M059J (cell line): ENCODE measurements at regions not wholly inside any gene's neighbourhood (a gene's known extent, or its start where the extent isn't known, plus 50 kb on each side); places are given as distances from the start of the nearest gene placed in this dataset.
A peak's percentile ranks its signal among the peaks of the same experiment; 100 is the strongest.
"Not testable (repeated sequence)": the region's sequence is repeated elsewhere in the genome, so short reads cannot be mapped to it uniquely, and the experiment has no call there.

Experiments
- DNase-seq: peaks from one replicate; pipeline ENCODE4 v3.0.0-alpha.2; 2012; ENCODE audit warnings: low read depth

DNA sequence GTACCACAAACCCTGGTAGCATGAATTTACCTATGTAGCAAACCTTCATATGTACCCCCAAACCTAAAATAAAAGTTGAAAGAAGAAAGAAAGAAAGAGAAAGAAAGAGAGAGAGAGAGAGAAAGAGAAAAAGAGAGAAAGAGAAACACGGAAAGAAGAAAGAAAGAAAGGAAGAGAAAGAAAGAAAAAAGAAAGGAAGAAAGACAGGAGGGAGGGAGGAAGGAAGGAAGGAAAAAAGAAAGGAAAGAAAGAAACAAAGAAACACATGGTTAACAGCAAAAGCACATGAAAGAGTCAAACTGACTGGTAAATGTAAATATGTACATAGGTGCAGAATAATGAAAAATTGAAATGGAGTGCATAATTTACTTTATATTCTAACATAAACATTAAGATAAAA lies 903.4 kb downstream of the LRFN5 start:
- DNase-seq: no peak

DNA sequence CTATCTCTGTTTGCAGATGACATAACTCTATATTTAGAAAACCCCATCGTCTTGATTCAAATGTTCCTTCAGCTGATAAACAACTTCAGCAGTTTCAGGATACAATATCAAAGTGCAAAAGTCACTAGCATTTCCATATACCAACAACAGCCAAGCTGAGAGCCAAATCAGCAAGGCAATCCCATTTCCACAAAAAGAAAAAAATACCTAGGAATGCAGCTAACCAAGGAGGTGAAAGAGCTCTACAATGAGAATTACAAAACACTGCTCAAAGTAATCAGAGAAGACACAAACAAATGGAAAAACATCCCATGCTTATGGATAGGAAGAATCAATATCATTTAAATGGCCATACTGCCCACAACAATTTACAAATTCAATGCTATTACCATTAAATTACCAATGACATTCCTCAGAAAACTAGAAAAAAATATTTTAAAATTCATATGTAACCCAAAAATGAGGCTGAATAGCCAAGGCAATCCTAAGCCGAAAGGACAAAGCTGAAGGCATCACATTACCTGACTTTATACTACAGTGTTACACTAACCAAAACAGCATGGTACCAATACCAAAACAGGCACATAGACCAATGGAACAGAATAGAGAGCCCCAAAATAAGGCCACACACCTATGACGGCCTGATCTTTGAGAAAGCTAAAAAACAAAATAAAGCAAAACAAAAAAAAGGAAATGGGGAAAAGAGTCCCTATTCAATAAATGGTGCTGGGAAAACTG lies 901.7 kb downstream of the LRFN5 start:
- no peak for DNase-seq

GRCh38 chr14:42504433-42504832 lies 897.8 kb downstream of the LRFN5 start:
- no peak for DNase-seq

- DNase-seq: no peak
These were observed 892.5 kb downstream of the LRFN5 start for GRCh38 chr14:42499137-42499536.

DNA sequence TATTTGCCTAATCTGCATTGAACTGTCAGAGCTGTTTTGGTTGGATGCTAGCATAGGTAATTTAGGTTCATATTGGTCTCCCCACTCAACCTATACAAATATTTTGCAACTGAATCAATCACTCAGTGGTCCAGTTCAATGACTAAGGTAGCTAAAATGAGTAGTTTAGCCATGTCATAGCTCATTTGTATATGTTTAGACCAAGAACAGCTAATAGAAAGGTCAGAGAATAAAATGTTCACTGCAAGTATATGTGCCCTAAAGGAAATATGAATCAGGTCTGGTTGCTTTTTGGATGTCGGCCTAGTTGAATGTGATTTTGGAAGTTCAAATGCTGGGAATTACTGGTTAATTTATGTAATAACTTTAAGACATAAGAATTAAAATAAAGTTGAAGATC lies 883.9 kb downstream of the LRFN5 start:
- DNase-seq: no peak

DNA sequence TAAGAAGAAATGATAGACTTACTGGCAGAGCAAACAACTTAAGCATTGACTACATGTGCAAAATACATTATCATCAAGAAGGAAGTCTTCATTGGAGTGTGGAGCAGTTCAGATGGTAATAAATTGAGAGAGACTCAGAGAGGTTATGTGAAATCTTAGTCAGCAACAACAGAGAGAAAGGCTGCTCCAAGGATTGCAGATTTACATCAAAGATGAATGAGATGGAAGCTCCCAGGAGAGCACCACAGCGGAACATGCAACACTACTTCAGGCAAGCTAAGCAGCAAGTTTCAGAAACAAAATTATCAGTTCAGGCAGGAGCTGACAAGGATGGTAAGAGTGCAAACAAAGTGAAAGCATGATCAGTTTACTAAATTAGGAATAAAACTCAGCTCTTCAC lies 882.3 kb downstream of the LRFN5 start:
- no peak for DNase-seq

DNA sequence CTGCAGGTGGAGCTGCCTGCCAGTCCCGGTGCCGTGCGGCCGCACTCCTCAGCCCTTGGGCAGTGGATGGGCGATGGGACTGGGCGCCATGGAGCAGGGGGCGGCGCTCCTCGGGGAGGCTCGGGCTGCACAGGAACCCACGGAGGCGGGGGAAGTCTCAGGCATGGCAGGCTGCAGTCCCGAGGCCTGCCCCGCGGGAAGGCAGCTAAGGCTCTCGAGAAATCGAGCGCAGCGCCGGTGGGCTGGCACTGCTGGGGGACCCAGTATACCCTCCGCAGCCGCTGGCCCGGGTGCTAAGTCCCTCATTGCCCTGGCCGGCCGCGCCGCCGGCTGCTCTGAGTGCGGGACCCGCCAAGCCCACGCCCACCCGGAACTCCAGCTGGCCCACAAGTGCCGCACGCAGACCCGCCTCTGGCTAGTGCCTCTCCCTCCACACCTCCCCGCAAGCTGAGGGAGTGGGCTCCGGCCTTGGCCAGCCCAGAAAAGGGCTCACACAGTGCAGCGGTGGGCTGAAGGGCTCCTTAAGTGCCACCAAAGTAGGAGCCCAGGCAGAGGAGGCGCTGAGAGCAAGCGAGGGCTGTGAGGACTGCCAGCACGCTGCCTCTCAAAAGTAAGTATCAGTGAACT lies 875.8 kb downstream of the LRFN5 start:
- not testable (repeated sequence) for DNase-seq

DNA sequence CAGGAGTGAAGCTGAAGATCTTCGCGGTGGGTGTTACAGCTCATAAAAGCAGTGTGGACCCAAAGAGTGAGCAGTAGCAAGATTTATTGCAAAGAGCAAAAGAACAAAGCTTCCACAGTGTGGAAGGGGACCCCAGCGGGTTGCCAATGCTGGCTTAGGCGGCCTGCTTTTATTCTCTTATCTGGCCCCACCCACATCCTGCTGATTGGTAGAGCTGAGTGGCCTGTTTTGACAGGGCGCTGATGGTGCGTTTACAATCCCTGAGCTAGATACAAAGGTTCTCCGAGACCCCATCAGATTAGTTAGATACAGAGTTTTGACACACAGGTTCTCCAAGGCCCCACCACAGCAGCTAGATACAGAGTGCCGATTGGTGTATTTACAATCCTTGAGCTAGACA lies 875.0 kb downstream of the LRFN5 start:
- not testable (repeated sequence) for DNase-seq

- no peak for DNase-seq
These were observed 873.6 kb downstream of the LRFN5 start for GRCh38 chr14:42480255-42480654.

GRCh38 chr14:42475289-42475688 lies 868.6 kb downstream of the LRFN5 start:
- DNase-seq: no peak

DNA sequence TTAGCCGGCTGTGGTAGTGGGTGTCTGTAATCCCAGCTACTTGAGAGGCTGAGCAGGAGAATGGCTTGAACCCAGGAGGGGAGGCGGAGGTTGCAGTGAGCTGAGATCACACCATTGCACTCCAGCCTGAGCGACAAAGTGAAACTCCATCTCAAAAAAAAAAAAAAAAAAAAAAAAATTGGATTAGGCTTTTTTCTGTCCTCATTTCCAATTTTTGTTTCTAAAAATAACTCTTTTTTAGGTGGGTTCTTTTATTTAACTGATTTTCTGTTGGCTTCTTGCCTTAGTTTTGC lies 863.7 kb downstream of the LRFN5 start:
- no peak for DNase-seq

DNA sequence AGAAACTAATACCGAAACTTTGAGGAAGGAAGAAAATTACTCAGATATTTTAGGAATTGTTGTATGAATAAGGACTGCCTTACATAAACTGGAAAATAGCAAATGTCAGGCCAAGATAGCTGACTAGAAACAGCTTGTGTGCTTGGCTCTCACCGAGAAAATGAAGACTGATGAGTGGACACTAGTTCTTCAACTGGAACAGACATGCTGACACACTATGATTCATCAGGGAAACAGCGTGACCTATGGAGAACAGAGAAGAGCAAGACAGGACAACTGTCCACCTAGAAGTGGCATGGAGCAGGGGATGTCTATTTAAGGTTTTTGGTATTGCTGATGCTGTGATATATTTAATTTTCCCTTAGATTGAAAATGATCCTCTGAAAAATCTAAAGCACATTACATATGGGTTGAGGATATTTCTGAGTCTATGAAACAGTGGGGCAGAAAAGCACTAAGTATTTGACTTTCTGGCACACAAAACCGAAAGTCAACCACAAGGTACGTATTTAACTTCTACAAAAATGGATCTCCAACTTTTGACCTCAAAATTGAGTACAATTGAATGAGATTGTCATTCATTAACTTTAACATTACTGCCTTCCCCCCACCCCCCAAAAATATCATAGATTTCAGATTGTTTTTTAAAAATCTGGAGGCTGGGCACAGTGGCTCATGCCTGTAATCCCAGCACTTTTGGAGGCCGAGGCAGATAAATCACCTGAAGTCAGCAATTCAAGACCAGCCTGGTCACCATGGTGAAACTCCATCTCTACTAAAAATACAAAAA lies 863.2 kb downstream of the LRFN5 start:
- peak; percentile 37 for DNase-seq

- DNase-seq: no peak
These were observed 854.0 kb downstream of the LRFN5 start for GRCh38 chr14:42460673-42461072.

GRCh38 chr14:42459171-42459685 lies 852.6 kb downstream of the LRFN5 start:
- DNase-seq: no peak

DNA sequence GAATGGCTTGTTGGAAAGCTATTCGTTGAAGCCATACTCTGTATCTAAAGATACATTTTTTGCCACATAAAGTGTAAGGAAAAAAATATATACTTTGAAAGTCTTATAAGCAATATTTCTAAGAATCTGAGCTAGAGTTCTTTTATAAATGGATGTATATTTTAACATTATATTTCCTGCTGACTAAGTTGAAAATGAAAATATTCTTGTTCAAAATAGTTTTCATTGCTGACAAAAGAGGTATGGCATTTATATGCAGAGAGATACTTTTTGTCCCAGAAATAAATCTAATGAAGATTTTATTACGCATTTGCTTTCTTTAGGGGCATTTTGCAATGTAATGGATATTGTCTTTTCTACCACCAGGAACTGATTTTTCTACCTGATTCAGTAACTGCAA lies 834.9 kb downstream of the LRFN5 start:
- DNase-seq: no peak

DNA sequence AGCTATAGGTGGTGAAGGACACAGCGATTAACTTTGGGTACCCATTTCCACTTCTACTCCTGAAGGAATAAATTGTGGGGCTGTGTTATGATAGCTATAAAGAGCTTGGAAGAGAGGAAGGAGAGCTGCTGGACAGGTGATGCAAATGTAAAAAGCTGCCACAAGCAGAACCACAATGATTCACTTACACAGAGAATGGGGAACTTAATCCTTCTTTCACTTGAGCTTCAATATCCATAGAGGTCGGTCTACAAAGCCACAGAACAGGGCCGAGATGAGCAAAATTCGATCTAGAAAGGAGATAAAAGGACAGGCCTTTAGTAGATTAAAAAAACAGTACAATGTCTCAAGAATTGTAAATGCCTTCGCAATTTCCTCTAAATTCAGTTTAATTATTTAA lies 831.1 kb downstream of the LRFN5 start:
- DNase-seq: no peak

- DNase-seq: no peak
These were observed 822.7 kb downstream of the LRFN5 start for GRCh38 chr14:42429401-42429800.

DNA sequence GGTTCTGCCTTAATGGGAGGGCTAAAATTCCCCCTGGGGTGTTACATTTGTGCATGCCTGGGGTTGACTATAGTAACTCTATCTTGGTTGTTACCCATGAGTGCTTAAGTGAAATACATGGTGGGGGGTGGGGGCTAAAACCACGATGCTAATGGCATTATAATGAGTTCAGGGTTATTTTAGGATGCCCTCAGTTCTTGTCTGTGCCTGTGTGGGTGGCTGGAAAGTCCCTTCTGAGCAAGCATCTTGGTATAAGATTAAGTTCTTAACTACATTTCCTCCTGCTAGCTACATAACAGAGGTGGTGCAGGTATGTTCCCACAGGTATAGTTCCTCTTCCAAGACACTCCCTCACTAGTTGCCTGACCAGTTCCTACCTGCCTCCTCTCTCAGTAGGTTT lies 822.3 kb downstream of the LRFN5 start:
- no peak for DNase-seq

DNA sequence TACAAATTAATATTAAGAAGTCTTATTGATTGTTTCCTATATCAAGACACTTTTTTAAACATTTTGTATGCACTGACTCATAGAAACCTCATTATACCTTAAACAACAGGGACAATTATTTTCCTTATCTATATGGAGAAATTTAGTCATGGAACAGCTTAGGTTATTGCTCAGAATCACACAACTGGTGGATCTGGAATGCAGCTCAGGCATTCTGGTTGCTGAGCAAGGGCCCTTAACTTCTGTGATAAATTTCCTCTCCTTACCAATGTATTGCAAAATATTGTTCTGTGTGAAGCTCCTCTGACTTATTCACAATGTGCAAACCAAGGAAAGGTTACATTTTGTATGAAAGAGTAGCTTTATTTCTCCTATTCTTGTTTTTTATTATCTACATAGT lies 817.8 kb downstream of the LRFN5 start:
- no peak for DNase-seq

- no peak for DNase-seq
These were observed 814.9 kb downstream of the LRFN5 start for GRCh38 chr14:42421377-42422078.

GRCh38 chr14:42420071-42420470 lies 813.4 kb downstream of the LRFN5 start:
- no peak for DNase-seq

DNA sequence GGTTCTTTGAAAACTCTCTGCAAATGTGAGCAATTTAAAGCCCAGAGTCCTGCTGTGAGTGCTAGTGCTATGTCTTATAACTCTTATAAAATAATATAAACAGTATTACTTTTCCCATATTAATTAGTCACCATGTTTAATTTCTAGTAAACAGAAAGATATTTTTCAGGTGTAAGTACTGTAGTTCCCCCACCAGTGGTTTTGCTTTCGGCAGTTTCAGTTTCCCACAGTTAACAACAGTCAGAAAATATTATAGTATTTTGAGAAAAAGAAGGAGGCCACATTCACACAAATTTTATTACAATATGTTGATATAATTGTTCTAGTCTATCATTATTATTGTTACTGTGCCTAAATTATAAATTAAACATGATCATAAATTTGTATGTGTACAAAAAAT lies 800.5 kb downstream of the LRFN5 start:
- no peak for DNase-seq
